CD4-positive, alpha-beta T cell treated with Interferon gamma for 1 hour (primary cell): ENCODE measurements at regions not wholly inside any gene's neighbourhood (a gene's known extent, or its start where the extent isn't known, plus 50 kb on each side); places are given as distances from the start of the nearest gene placed in this dataset.
"Not testable (repeated sequence)": the region's sequence is repeated elsewhere in the genome, so short reads cannot be mapped to it uniquely, and the experiment has no call there.

Source experiments
- DNase-seq: peaks from one replicate; pipeline ENCODE4 v3.0.0-alpha.2; 2020

- DNase-seq = no peak
Measured at GRCh38 chr4:152189451-152190179, 346.3 kb downstream of the FBXW7 start.

DNA sequence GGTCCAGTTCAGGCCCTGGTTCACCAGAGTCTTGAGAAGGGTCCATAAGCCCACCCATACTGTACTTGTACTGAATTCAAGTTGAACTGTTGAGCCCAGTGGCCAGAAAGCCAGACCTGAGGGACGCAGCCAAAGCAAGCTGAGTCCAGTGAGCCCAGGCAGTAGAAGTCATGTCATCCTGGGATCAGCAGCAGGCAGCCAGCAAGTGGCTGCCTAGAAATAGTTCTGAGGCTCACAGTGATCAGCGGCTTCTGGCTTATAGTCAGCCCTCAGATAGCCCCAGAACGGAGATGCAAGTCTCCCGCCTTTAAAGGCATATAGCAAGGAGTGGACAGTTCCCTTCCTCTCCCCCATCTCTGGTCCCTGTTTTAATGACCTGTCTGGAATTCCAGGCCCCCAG is 347.1 kb downstream of the FBXW7 start:
- DNase-seq = no peak

GRCh38 chr4:152187693-152188092 is 348.2 kb downstream of the FBXW7 start:
- no peak for DNase-seq

DNA sequence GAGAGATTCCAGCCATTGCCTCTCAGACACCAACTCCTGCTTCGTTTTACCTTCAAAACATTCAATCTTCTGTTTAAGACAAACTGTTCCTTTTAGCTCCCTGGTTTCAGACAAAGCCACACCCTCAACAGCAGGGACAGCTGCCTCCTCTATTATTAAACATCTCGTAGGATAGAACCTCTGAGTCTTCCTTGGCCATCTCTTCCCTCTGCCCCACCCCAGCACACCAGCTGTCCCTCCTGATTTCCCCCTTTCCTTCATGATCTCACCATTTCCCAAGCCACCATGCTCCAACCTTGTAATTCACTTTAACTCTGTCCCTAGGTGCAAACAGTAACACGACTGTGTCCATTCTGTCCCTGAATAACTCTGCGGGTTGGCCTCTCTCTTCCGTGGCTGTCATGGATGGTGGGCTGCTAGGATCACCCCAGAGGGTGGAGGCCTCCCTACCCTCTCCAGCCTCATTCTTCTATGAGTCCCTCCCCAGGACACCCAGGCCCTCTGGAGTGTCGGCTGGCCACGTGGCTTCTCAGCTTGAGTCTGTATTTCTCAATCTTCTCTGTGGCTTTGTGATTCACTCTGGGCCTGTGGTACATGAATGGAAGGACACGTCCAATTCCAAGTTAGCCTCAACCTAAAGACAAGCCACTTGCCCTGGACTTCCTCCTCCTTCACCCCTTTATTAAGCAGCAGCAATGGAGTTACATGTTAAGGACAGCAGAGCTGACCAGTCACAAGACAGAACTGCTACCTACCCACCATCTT is 349.9 kb downstream of the FBXW7 start:
- DNase-seq = no peak

- no peak for DNase-seq
Measured at GRCh38 chr4:152181150-152181549, 354.7 kb downstream of the FBXW7 start.

GRCh38 chr4:152180369-152180768 is 355.5 kb downstream of the FBXW7 start:
- no peak for DNase-seq

DNA sequence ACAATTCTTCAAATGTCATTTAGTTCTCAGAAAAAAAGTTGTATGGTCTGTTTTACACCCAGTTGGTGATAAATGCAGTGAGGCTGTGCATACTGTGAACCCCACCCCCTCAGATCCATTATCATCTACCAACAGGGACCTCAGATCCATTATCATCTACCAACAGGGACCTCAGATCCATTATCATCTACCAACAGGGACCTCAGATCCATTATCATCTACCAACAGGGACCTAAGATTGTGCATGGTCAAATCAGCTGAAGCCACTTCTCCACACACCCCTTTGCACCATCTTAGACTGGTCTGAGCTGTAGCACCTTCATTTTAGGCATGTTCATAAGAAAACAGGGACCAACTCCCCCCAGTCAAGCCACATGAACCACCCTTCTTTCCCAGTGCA is 358.4 kb downstream of the FBXW7 start:
- DNase-seq = not testable (repeated sequence)

DNA sequence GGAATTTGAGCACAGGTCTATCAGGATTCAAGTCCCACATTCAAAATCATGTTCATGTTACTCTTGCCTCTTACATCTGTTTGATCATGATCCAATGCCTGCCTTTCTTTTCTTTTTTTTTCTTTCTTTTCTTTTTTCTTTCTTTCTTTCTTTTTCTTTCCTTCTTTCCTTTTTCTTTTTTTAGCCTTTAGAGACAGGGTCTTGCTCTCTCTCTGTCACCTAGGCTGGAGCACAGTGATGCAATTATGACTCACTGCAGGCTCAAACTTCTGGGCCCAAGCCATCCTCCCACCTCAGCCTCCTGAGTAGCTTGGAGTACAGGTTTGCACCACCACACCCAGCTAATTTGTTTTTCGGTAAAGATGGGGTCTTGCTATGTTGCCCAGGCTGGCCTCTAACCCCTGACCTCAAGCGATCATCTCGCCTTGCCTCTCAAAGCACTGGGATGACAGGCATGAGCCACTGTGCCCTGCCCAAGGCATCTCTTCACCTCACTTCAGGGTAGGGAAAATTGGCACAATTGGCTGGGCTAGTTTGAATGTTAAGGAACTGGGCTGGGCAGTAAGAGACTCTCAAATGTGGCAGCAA is 359.2 kb downstream of the FBXW7 start:
- DNase-seq = no peak

DNA sequence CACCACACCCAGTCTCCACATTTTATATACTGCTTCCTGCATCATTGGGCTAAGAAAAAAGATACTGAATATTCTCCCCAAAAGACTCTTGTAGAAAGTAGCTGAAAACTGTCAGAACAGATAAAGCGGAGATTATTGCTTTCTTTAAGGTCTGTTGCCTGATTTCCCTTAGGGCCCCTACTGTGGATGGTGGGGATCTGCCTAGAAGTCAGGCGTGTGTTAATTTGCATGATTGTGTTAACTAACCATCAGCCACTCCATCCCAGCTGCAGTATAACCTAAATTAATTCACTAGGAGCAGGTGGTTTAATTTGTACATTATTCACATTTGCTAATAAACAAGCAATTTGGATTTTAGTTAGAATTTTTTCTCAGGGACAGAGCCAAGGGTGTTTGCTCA is 360.3 kb downstream of the FBXW7 start:
- no peak for DNase-seq

DNA sequence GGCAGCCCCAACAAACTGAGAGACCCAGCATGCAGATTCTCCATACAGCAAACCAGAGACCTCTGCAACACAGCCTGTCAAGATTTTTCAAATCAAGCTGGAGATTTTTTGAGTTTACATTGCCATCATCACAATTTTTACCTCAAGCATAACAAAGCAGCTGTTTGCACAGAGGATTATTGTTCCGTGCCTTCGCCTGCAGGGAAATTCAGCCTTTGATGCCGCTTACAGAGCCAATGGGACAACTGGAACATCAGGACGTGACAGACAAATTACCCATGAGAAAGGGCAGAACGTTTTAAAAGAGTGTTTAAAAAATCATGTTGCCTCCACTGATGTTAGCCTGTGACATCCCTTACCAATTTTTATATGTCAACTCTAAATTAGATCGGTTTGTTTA is 363.7 kb downstream of the FBXW7 start:
- DNase-seq = no peak

DNA sequence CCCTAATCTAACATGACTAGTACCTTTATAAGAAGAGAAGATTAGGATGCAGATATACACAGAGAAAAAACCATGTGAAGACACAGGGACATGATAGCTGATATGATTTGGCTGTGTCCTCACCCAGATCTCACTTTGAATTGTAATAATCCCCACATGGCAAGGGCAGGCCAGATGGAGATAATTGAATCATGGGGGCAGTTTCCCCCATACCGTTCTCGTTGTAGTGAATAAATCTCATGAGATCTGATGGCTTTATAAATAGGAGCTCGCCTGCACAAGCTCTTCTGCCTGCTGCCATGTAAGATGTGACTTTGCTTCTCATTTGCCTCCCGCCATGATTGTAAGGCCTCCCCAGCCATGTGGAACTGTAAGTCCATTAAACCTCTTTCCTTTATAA is 364.3 kb downstream of the FBXW7 start:
- DNase-seq = no peak

DNA sequence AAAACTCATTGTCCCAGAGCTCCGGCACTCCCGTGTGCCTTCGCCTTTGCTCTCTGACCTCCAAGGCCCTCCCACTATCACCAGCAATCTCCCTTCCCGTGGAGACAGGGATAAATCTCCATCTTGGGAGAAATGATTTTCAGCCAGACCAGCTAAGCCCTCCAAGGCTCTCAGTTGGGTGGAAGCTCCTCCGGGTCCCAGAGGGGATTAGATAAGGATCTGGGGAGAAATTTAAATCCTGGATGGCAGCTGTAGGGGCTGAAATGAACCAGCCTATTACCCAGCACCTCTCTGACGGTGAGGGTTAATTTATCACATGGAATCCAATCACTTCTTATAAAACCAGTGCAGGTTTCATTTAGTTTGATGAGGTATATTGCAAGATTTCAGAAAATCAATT is 366.2 kb downstream of the FBXW7 start:
- DNase-seq = no peak

- DNase-seq = no peak
Measured at GRCh38 chr4:152168987-152169616, 366.8 kb downstream of the FBXW7 start.

GRCh38 chr4:152166567-152166966 is 369.3 kb downstream of the FBXW7 start:
- DNase-seq = no peak

DNA sequence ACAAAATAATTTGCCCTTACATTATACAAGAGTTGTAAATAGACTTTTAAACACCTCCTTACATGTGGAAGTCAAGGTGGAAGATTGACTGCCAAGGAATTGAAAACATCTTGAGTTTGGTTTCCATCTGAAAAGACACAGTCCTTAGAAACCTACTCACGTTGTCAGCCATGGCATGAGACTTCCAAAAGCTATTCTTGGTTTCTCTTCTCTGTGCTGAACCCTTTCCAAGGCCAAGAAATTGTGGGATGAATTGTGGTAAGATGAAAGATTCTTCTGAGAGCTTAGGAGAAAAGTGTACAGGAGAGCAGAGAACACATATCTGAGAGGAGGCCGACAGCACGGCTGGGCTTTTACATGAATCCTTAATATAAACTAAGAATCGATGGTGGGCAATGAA is 370.0 kb downstream of the FBXW7 start:
- no peak for DNase-seq

- no peak for DNase-seq
Measured at GRCh38 chr4:152165146-152165545, 370.7 kb downstream of the FBXW7 start.

DNA sequence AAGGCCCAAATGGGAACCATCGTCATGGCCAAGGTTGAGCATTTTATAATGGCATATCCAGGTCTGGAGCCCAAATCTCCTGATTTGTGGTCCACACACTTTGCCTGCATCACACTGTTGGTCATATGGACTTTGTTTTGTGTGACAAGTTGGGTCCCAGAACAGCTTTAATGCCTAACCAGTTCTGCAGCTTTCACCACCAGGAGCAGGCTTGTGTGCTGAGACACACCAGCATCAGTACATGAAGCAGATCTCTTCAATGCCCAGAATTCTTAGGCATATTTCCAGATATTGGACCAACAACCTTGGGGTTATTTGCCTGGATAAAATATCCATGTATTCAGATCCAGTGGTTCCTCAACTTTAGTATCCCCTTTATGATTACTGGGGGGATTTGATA is 371.3 kb downstream of the FBXW7 start:
- DNase-seq = no peak

DNA sequence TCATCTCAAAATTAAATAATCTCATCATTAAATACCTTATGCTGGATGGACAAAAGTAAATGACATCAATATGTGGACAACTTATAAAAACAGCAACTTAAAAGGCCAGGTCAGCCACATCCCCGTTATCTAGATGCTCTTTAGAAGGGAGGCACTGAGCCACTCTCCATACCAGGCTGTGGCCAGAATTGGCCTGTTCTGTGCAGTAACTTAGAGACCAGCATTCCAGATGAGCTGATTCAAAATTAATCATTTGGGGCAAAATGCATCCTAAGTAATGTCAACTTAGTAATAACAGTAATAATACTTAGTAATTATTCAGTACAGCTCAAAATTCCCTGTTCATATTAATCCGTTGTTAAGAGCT is 373.6 kb downstream of the FBXW7 start:
- DNase-seq = no peak

- DNase-seq = no peak
Measured at GRCh38 chr4:152161676-152162330, 374.1 kb downstream of the FBXW7 start.

DNA sequence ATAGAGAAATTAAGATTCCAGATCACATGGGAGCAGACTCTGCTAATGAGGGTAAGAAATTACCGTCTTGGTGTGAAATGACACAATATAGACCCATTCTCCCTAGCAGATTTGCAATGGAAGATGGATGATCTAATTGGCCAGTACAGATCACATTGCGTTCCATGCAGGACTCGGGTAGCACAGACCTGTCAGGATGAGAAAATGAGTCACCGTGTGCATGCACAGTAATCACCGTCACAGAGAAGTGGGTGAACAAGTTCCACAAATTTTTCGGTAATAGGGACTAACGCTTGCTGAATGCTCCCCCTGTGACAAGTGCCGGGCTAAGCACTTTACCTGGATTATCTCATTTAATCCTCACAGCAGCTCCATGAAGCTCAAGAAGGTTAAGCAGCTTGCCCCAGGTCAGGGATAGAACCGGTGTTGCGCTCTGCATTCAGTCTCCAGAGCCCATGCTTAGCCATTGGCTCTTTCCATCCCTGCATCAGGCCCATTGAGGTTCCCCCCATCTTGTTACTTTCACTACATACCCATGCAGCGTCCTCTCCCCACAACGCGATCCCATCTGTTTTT is 375.6 kb downstream of the FBXW7 start:
- DNase-seq = no peak

- no peak for DNase-seq
Measured at GRCh38 chr4:152159773-152160172, 376.1 kb downstream of the FBXW7 start.

- DNase-seq = no peak
Measured at GRCh38 chr4:152158225-152158624, 377.7 kb downstream of the FBXW7 start.

GRCh38 chr4:152157629-152158028 is 378.3 kb downstream of the FBXW7 start:
- no peak for DNase-seq
